IPS DF 6.9 (cell line): ENCODE measurements at regions not wholly inside any gene's neighbourhood (a gene's known extent, or its start where the extent isn't known, plus 50 kb on each side); places are given as distances from the start of the nearest gene placed in this dataset.

ENCODE experiments used
- DNase-seq: peaks from one replicate; pipeline ENCODE4 v3.0.0-alpha.2; 2013; ENCODE audit warnings: low read depth, low spot score
- H3K27ac ChIP-seq: one replicate; pipeline ENCODE4 v1.5.1; 2013; ENCODE audit warnings: low read length, control low read depth
- H3K27me3 ChIP-seq: 2 replicates; pipeline ENCODE4 v1.6.1; 2013; ENCODE audit warnings: mild to moderate bottlenecking, low read length; ENCODE audit not compliant: control insufficient read depth, insufficient read depth
- H3K36me3 ChIP-seq: 2 replicates; pipeline ENCODE4 v1.6.1; 2013; ENCODE audit warnings: low read length; ENCODE audit not compliant: control insufficient read depth, insufficient read depth
- H3K4me1 ChIP-seq: 2 replicates; pipeline ENCODE4 v1.6.1; 2013; ENCODE audit warnings: low read length; ENCODE audit not compliant: control insufficient read depth, insufficient read depth
- H3K4me3 ChIP-seq: 2 replicates; pipeline ENCODE4 v1.5.1; 2013; ENCODE audit warnings: mild to moderate bottlenecking, low read length
- H3K9me3 ChIP-seq: 2 replicates; pipeline ENCODE4 v1.6.1; 2013; ENCODE audit warnings: low read length, inconsistent platforms; ENCODE audit not compliant: control insufficient read depth, insufficient read depth
- WGBS: extraction: QIAGEN DNeasy Blood & Tissue Kit; methylation state at CpG from one replicate; pipeline ENCODE4 v1.1.7; 2013; ENCODE audit warnings: mixed read lengths, missing lambda C conversion rate; ENCODE audit not compliant: insufficient read length, insufficient coverage; 5-methylcytosine and 5-hydroxymethylcytosine counted together

- no peaks in the 10 kb centered on the region for H3K36me3 ChIP-seq
- no peaks in the 10 kb centered on the region for H3K27me3 ChIP-seq
- no peak overlapping the region for H3K27ac ChIP-seq
- H3K4me1 ChIP-seq: peaks cover 4% of the 10 kb centered on the region; the same call in 1 of the 2 replicates
- H3K4me3 ChIP-seq: no peak overlapping the region
- no peak for DNase-seq
- no peaks in the 10 kb centered on the region for H3K9me3 ChIP-seq
Observed at GRCh38 chr3:187995043-187995400, 158.9 kb upstream of the LPP start.

- Histone ChIP-seq H3K27ac (no peak overlapping the region), H3K36me3 (no peaks in the 10 kb centered on the region), H3K4me3 (no peak overlapping the region), H3K9me3 (no peaks in the 10 kb centered on the region), H3K27me3 (no peaks in the 10 kb centered on the region), H3K4me1 (peaks cover 4% of the 10 kb centered on the region; the same call in 1 of the 2 replicates)
- no peak for DNase-seq
Observed at GRCh38 chr3:187995667-187996066, 158.3 kb upstream of the LPP start.

DNA sequence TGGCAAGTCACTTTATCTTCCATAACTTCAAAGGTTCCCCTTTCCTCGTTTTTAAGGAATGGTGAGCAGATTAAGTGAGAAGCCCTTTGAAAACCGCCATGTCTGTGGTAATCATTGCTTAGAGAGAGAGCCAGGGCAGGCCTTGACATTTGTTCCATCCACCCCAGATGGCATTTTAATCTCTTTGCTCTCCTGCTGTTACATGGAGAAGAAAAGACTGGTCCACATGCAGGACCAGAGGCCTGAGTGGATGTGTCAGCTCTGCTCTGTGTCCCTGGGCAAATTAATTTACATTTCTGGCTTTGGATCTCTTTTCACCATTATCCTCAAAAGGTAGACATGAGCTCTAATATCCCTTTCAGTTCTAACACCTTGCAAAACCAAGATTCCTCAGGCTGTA is 157.3 kb upstream of the LPP start:
- Histone ChIP-seq H3K36me3 (no peaks in the 10 kb centered on the region), H3K9me3 (no peaks in the 10 kb centered on the region), H3K27me3 (no peaks in the 10 kb centered on the region), H3K4me1 (peaks cover 1% of the 10 kb centered on the region; the same call in 1 of the 2 replicates), H3K27ac (no peak overlapping the region), H3K4me3 (no peak overlapping the region)
- DNase-seq: no peak
- whole genome bisulfite sequencing: no CpG with 5 or more reads among the region's 2 CpGs

DNA sequence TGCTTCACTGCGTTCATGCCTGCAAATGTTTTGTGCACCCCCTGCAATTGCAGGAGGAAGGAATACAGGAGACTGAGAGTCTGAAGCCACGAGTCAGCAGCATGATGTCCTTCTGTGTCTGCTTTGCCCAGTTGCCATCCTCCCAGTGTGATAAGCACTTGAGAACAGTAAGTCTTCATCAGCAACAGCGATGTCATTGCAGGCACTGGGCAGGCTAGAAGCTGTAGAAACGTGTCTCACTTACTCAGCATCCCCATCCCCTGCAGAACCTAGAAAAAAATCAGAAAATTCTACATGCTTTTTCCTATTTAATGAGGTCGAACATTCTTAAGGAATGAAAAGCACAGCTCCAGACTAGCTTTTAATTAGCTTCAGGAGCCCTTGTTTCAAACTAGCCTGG is 156.5 kb upstream of the LPP start:
- H3K27ac ChIP-seq: no peak overlapping the region
- peaks cover 1% of the 10 kb centered on the region; the same call in 1 of the 2 replicates for H3K4me1 ChIP-seq
- H3K36me3 ChIP-seq: no peaks in the 10 kb centered on the region
- H3K4me3 ChIP-seq: no peak overlapping the region
- no peak for DNase-seq
- H3K27me3 ChIP-seq: no peaks in the 10 kb centered on the region
- no CpG with 5 or more reads among the region's 5 CpGs for WGBS
- H3K9me3 ChIP-seq: no peaks in the 10 kb centered on the region

- H3K4me3 ChIP-seq: no peak overlapping the region
- DNase-seq: no peak
- no peak overlapping the region for H3K27ac ChIP-seq
- no peaks in the 10 kb centered on the region for H3K36me3 ChIP-seq
- H3K27me3 ChIP-seq: no peaks in the 10 kb centered on the region
- WGBS: no CpG with 5 or more reads among the region's 9 CpGs
- H3K9me3 ChIP-seq: no peaks in the 10 kb centered on the region
- H3K4me1 ChIP-seq: peaks cover 2% of the 10 kb centered on the region; the same call in 1 of the 2 replicates
Observed at GRCh38 chr3:187997946-187998561, 155.9 kb upstream of the LPP start.

DNA sequence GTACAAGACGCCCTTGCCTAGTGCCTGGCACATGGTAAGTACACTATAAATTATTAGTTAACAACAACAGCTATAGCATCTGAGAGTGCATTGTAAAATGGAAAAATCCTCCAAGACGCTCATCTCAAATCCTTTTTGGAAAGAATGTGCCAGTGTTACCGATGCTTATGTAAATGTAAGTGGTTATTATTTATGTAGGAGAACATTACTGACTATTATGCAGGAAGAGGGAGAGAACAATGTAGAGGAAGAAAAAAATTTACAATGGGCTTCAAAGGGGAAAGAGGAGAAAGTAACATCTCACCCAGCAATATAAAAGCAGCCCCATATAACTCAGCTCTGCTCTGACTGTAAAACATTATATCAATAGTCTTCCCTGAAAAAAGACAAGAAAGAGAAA is 155.3 kb upstream of the LPP start:
- H3K36me3 ChIP-seq: no peaks in the 10 kb centered on the region
- H3K27me3 ChIP-seq: no peaks in the 10 kb centered on the region
- peaks cover 4% of the 10 kb centered on the region; the same call in 1 of the 2 replicates for H3K4me1 ChIP-seq
- no CpG with 5 or more reads among the region's 3 CpGs for WGBS
- no peak overlapping the region for H3K4me3 ChIP-seq
- DNase-seq: no peak
- H3K27ac ChIP-seq: no peak overlapping the region
- H3K9me3 ChIP-seq: no peaks in the 10 kb centered on the region

DNA sequence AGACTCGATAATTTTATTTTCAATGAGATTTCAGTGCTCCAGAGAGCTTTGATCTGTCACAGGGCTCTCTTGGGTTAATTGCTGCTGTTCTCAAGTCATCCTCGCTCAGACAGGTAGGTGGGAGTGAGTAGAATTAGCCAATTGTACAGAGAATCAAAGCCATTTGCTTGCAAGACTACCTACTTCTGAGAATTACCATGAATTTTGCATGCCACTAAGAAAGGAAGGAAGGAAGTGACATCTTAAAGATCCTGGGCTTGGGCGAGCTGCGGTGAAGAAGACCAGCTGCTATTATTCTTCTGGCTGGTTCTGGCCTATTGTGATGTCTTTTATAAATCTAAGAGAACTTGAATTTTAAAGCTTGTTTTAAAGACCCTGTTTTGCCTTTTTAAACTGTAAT is 154.1 kb upstream of the LPP start:
- Histone ChIP-seq H3K4me3 (no peak overlapping the region), H3K9me3 (no peaks in the 10 kb centered on the region), H3K36me3 (no peaks in the 10 kb centered on the region), H3K4me1 (peaks cover 4% of the 10 kb centered on the region; the same call in 1 of the 2 replicates), H3K27me3 (no peaks in the 10 kb centered on the region), H3K27ac (no peak overlapping the region)
- no CpG with 5 or more reads among the region's 4 CpGs for WGBS
- no peak for DNase-seq

DNA sequence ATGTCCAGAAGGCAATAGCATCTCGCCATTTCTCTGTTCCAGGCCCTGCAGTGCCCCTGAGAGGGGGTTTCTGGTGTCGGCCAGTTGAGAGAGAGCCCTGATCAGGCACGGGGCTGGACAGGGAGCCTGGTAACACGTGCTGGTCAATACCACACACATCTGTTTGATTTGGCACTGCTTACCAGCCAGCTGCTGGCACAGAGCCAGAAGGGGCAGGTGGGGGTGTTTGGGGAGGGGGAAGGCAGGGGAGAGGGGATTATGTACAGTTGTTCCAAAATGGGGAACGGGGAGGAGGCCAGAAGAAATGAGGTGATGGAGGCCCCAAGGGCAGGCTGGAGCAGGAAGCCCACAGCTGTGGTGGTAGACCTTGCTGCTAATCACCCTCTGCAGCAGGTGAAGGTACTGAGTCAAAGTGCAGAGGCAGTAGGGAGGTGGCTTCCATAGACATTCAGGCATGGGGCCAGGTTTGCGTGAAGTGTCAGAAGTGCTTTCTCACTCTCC is 153.5 kb upstream of the LPP start:
- Histone ChIP-seq H3K27me3 (no peaks in the 10 kb centered on the region), H3K9me3 (no peaks in the 10 kb centered on the region), H3K27ac (no peak overlapping the region), H3K4me3 (no peak overlapping the region), H3K36me3 (no peaks in the 10 kb centered on the region), H3K4me1 (peaks cover 4% of the 10 kb centered on the region; the same call in 1 of the 2 replicates)
- no CpG with 5 or more reads among the region's 6 CpGs for WGBS
- DNase-seq: no peak

- H3K27me3 ChIP-seq: no peaks in the 10 kb centered on the region
- no peaks in the 10 kb centered on the region for H3K9me3 ChIP-seq
- no peak for DNase-seq
- H3K4me3 ChIP-seq: no peak overlapping the region
- H3K36me3 ChIP-seq: no peaks in the 10 kb centered on the region
- WGBS: no CpG with 5 or more reads among the region's 3 CpGs
- H3K4me1 ChIP-seq: peaks cover 4% of the 10 kb centered on the region; the same call in 1 of the 2 replicates
- no peak overlapping the region for H3K27ac ChIP-seq
Observed at GRCh38 chr3:188001093-188001492, 152.9 kb upstream of the LPP start.

DNA sequence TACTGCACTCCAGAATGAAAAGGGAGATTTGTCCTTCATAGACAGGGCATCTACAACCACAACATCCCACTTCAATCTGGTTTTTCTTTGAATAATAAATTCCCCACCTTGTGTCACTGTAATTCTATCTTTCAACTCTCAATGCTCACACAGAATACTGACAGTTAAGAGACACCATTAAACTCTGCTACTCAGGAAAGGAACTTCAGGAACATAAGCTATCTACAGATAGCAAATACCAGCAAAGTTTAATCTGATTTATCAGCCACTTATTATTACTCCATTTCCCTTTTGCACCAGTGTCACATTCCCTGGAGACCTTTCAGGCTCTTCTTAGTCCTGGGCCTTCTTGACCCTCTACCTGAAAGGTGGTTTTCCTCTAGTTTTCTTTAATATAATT is 152.0 kb upstream of the LPP start:
- H3K27ac ChIP-seq: no peak overlapping the region
- DNase-seq: no peak
- no peaks in the 10 kb centered on the region for H3K27me3 ChIP-seq
- H3K36me3 ChIP-seq: no peaks in the 10 kb centered on the region
- H3K4me1 ChIP-seq: peaks cover 4% of the 10 kb centered on the region; the same call in 1 of the 2 replicates
- no peaks in the 10 kb centered on the region for H3K9me3 ChIP-seq
- no peak overlapping the region for H3K4me3 ChIP-seq

- Histone ChIP-seq H3K9me3 (no peaks in the 10 kb centered on the region), H3K4me1 (peaks cover 4% of the 10 kb centered on the region; the same call in 1 of the 2 replicates), H3K27me3 (no peaks in the 10 kb centered on the region), H3K27ac (no peak overlapping the region), H3K4me3 (no peak overlapping the region), H3K36me3 (no peaks in the 10 kb centered on the region)
- no CpG with 5 or more reads among the region's 1 CpG for WGBS
- no peak for DNase-seq
Observed at GRCh38 chr3:188002626-188003138, 151.3 kb upstream of the LPP start.
